H1 (cell line): ENCODE measurements at regions not wholly inside any gene's neighbourhood (a gene's known extent, or its start where the extent isn't known, plus 50 kb on each side); places are given as distances from the start of the nearest gene placed in this dataset.

ENCODE experiments used
- ATF2 ChIP-seq: IDR thresholded peaks from 2 replicates; pipeline ENCODE4 v1.6.1; 2012; ENCODE audit warnings: low read length, inconsistent platforms
- BACH1 ChIP-seq: IDR thresholded peaks from 2 replicates; pipeline ENCODE4 v1.6.1; 2012; ENCODE audit warnings: low read length, improper control_type of control experiment
- CBX8 ChIP-seq: fragments of 300-800, 300-1000 bp; sonication (generic); IDR thresholded peaks from 2 replicates; pipeline ENCODE4 v1.7.1; 2016; ENCODE audit warnings: low read depth, low read length, borderline replicate concordance
- CHD7 ChIP-seq: fragments of 300-600 bp; sonication (generic); IDR thresholded peaks from 2 replicates; pipeline ENCODE4 v1.7.1; 2012; ENCODE audit warnings: low read length, moderate library complexity, mild to moderate bottlenecking, inconsistent platforms; ENCODE audit not compliant: insufficient replicate concordance
- GTF2F1 ChIP-seq: IDR thresholded peaks from 2 replicates; pipeline ENCODE4 v1.6.1; 2012; ENCODE audit warnings: low read depth, low read length, improper control_type of control experiment, borderline replicate concordance
- KDM5A ChIP-seq: fragments of 200-600 bp; IDR thresholded peaks from 2 replicates; pipeline ENCODE4 v1.7.1; 2012; ENCODE audit warnings: mild to moderate bottlenecking, low read length, inconsistent platforms, mixed read lengths
- RBBP5 ChIP-seq: IDR thresholded peaks from 2 replicates; pipeline ENCODE4 v1.7.1; 2012; ENCODE audit warnings: low read depth, mild to moderate bottlenecking, inconsistent platforms, low read length, moderate library complexity, borderline replicate concordance
- RXRA ChIP-seq: IDR thresholded peaks from 2 replicates; pipeline ENCODE4 v1.6.1; 2011; ENCODE audit warnings: low read depth, mild to moderate bottlenecking, low read length, moderate library complexity; ENCODE audit not compliant: insufficient read depth
- SIN3A ChIP-seq, 2 experiments: IDR thresholded peaks in 1 of 2; conservative IDR thresholded peaks in 1 of 2; 2 replicates each; pipeline ENCODE4 v1.6.1; 2011 to 2012; ENCODE audit warnings: low read length in 2 of 2, improper control_type of control experiment in 1 of 2, low read depth in 1 of 2, mild to moderate bottlenecking in 1 of 2
- SUZ12 ChIP-seq: fragments of 200-600 bp; sonication (generic); IDR thresholded peaks from 2 replicates; pipeline ENCODE4 v1.6.1; 2012; ENCODE audit warnings: mild to moderate bottlenecking, inconsistent platforms, low read length, moderate library complexity, mixed read lengths

- TF ChIP-seq CHD7, result no peak
- no peak for TF ChIP-seq GTF2F1
- no peak for TF ChIP-seq CBX8
- TF ChIP-seq SIN3A (conservative IDR thresholded peaks at IDR 0.05 in 1 of 2, IDR thresholded peaks at IDR 0.05 in 1 of 2; ENCODE audit: low read depth in 1 of 2, low read length in 2 of 2), result no peak
- no peak for TF ChIP-seq BACH1
- no peak for TF ChIP-seq RBBP5
- no peak for TF ChIP-seq KDM5A
- TF ChIP-seq SUZ12, result no peak
- TF ChIP-seq RXRA, result no peak
- no peak for TF ChIP-seq ATF2
Measured at GRCh38 chr20:26169506-26169905, 472.9 kb upstream of the ZNF337 start (continued).
